ENCODE measurements at regions not wholly inside any gene's neighbourhood (a gene's known extent, or its start where the extent isn't known, plus 50 kb on each side); places are given as distances from the start of the nearest gene placed in this dataset.

DNA sequence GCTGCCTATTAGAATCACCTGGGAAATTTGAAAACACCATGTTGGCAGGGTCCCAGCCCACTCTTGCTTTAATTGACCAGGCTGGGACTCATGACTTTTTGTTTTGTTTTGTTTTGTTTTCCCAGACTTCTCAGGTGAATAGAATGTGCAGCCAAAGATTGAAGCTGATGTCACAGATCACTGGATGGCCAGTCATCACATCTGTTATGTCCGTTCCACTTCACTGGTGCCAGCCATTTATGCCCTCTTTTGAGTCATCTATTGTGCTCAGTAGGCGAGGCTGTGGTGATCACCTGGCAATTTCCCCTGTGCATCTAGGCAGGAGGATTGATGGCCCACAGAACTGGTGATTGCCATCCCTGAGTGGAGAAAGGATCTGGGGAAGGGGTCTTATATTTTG lies 297.3 kb downstream of the INSC start (continued):
- no peak for TF ChIP-seq REST (IDR thresholded peaks at IDR 0.05; ENCODE audit: unreplicated experiment)

- no peaks in the 10 kb centered on the region; the same call in 1 of the 3 replicates for H3K9me3 Mint-ChIP-seq
- no peaks in the 10 kb centered on the region for H3K36me3 ChIP-seq (ENCODE audit: insufficient read depth)
- no peaks in the 10 kb centered on the region for H3F3A ChIP-seq (replicated peaks; ENCODE audit: low read depth)
- H3K4me3 ChIP-seq = no peak overlapping the region
- DNase-seq (ENCODE audit: low spot score) = no peak
- no peak overlapping the region for H3K27ac ChIP-seq (ENCODE audit: low read depth)
- no peak overlapping the region for H3K4me3 Mint-ChIP-seq
- TF ChIP-seq ZNF114 (CRISPR knock-in tag; IDR thresholded peaks at IDR 0.05) (no peak), EZH2phosphoT487 (IDR thresholded peaks at IDR 0.05; ENCODE audit: unreplicated experiment) (no peak), CREB1 (CRISPR knock-in tag; IDR thresholded peaks at IDR 0.05; ENCODE audit: low read depth) (no peak), EZH2 (IDR thresholded peaks at IDR 0.05; ENCODE audit: low read depth, unreplicated experiment) (no peak)
- TF ChIP-seq, protein P1, sequence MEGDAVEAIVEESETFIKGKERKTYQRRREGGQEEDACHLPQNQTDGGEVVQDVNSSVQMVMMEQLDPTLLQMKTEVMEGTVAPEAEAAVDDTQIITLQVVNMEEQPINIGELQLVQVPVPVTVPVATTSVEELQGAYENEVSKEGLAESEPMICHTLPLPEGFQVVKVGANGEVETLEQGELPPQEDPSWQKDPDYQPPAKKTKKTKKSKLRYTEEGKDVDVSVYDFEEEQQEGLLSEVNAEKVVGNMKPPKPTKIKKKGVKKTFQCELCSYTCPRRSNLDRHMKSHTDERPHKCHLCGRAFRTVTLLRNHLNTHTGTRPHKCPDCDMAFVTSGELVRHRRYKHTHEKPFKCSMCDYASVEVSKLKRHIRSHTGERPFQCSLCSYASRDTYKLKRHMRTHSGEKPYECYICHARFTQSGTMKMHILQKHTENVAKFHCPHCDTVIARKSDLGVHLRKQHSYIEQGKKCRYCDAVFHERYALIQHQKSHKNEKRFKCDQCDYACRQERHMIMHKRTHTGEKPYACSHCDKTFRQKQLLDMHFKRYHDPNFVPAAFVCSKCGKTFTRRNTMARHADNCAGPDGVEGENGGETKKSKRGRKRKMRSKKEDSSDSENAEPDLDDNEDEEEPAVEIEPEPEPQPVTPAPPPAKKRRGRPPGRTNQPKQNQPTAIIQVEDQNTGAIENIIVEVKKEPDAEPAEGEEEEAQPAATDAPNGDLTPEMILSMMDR (conservative IDR thresholded peaks at IDR 0.05; ENCODE audit: low read depth in 2 of 2) = no peak
- TF ChIP-seq, protein P2, sequence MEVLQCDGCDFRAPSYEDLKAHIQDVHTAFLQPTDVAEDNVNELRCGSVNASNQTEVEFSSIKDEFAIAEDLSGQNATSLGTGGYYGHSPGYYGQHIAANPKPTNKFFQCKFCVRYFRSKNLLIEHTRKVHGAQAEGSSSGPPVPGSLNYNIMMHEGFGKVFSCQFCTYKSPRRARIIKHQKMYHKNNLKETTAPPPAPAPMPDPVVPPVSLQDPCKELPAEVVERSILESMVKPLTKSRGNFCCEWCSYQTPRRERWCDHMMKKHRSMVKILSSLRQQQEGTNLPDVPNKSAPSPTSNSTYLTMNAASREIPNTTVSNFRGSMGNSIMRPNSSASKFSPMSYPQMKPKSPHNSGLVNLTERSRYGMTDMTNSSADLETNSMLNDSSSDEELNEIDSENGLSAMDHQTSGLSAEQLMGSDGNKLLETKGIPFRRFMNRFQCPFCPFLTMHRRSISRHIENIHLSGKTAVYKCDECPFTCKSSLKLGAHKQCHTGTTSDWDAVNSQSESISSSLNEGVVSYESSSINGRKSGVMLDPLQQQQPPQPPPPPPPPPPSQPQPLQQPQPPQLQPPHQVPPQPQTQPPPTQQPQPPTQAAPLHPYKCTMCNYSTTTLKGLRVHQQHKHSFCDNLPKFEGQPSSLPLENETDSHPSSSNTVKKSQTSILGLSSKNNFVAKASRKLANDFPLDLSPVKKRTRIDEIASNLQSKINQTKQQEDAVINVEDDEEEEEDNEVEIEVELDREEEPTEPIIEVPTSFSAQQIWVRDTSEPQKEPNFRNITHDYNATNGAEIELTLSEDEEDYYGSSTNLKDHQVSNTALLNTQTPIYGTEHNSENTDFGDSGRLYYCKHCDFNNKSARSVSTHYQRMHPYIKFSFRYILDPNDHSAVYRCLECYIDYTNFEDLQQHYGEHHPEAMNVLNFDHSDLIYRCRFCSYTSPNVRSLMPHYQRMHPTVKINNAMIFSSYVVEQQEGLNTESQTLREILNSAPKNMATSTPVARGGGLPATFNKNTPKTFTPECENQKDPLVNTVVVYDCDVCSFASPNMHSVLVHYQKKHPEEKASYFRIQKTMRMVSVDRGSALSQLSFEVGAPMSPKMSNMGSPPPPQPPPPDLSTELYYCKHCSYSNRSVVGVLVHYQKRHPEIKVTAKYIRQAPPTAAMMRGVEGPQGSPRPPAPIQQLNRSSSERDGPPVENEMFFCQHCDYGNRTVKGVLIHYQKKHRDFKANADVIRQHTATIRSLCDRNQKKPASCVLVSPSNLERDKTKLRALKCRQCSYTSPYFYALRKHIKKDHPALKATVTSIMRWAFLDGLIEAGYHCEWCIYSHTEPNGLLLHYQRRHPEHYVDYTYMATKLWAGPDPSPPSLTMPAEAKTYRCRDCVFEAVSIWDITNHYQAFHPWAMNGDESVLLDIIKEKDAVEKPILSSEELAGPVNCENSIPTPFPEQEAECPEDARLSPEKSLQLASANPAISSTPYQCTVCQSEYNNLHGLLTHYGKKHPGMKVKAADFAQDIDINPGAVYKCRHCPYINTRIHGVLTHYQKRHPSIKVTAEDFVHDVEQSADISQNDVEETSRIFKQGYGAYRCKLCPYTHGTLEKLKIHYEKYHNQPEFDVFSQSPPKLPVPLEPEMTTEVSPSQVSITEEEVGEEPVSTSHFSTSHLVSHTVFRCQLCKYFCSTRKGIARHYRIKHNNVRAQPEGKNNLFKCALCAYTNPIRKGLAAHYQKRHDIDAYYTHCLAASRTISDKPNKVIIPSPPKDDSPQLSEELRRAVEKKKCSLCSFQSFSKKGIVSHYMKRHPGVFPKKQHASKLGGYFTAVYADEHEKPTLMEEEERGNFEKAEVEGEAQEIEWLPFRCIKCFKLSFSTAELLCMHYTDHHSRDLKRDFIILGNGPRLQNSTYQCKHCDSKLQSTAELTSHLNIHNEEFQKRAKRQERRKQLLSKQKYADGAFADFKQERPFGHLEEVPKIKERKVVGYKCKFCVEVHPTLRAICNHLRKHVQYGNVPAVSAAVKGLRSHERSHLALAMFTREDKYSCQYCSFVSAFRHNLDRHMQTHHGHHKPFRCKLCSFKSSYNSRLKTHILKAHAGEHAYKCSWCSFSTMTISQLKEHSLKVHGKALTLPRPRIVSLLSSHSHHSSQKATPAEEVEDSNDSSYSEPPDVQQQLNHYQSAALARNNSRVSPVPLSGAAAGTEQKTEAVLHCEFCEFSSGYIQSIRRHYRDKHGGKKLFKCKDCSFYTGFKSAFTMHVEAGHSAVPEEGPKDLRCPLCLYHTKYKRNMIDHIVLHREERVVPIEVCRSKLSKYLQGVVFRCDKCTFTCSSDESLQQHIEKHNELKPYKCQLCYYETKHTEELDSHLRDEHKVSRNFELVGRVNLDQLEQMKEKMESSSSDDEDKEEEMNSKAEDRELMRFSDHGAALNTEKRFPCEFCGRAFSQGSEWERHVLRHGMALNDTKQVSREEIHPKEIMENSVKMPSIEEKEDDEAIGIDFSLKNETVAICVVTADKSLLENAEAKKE (CRISPR knock-in tag; IDR thresholded peaks at IDR 0.05) = no peak
- H3K4me2 ChIP-seq = no peak overlapping the region
- H4K20me1 ChIP-seq (replicated peaks; ENCODE audit: insufficient read depth) = no peaks in the 10 kb centered on the region
- H3K27me3 ChIP-seq (ENCODE audit: insufficient read depth) = no peaks in the 10 kb centered on the region
- no peaks in the 10 kb centered on the region for H3K36me3 Mint-ChIP-seq (ENCODE audit: low read depth)
- ATAC-seq = no peak
- H3K4me1 Mint-ChIP-seq = peaks cover 11% of the 10 kb centered on the region
- H3K4me1 ChIP-seq (ENCODE audit: insufficient read depth) = no peaks in the 10 kb centered on the region; the same call in 1 of the 2 replicates
- H3K27me3 Mint-ChIP-seq (ENCODE audit: insufficient read depth, low read depth, poor library complexity) = no peaks in the 10 kb centered on the region
- H2AFZ ChIP-seq = no peak overlapping the region
- H3K9me2 ChIP-seq (ENCODE audit: insufficient read depth) = no peaks in the 10 kb centered on the region
- no peak overlapping the region for H3K27ac Mint-ChIP-seq
- H3K79me2 ChIP-seq (replicated peaks; ENCODE audit: insufficient read depth) = no peaks in the 10 kb centered on the region
These were observed 304.2 kb downstream of the INSC start for GRCh38 chr11:15418921-15419320.
